Endodermal cell (in vitro differentiated cells): ENCODE measurements at regions not wholly inside any gene's neighbourhood (a gene's known extent, or its start where the extent isn't known, plus 50 kb on each side); places are given as distances from the start of the nearest gene placed in this dataset.

Experiments used
- DNase-seq: peaks from one replicate; pipeline ENCODE4 v3.0.0-alpha.2; 2017
- H3K27ac ChIP-seq: 2 replicates; pipeline ENCODE4 v1.5.1; 2013; ENCODE audit warnings: mild to moderate bottlenecking, low read depth, low read length, moderate library complexity
- H3K27me3 ChIP-seq: 2 replicates; pipeline ENCODE4 v1.6.1; 2013; ENCODE audit warnings: mild to moderate bottlenecking, low read length, moderate library complexity; ENCODE audit not compliant: insufficient read depth, control insufficient read depth, poor library complexity, severe bottlenecking
- H3K36me3 ChIP-seq: 2 replicates; pipeline ENCODE4 v1.7.0; 2013; ENCODE audit warnings: mild to moderate bottlenecking, low read length, moderate library complexity; ENCODE audit not compliant: control insufficient read depth, insufficient read depth
- H3K4me1 ChIP-seq: one replicate; pipeline ENCODE4 v1.7.0; 2013; ENCODE audit warnings: low read length; ENCODE audit not compliant: control insufficient read depth, insufficient read depth
- H3K4me3 ChIP-seq: 2 replicates; pipeline ENCODE4 v1.5.1; 2013; ENCODE audit warnings: mild to moderate bottlenecking, low read length, moderate library complexity
- H3K9ac ChIP-seq: 2 replicates; pipeline ENCODE4 v1.6.1; 2013; ENCODE audit warnings: mild to moderate bottlenecking, low read length, moderate library complexity; ENCODE audit not compliant: poor library complexity, severe bottlenecking; ENCODE audit errors: extremely low read depth
- H3K9me3 ChIP-seq: 2 replicates; pipeline ENCODE4 v1.6.1; 2013; ENCODE audit warnings: mild to moderate bottlenecking, low read length, moderate library complexity; ENCODE audit not compliant: control insufficient read depth
- H3K27ac Mint-ChIP-seq: 2 replicates; pipeline ENCODE4 v1.8.0; 2020; ENCODE audit warnings: mixed read lengths
- H3K27me3 Mint-ChIP-seq: 2 replicates; pipeline ENCODE4 v1.8.0; 2021; ENCODE audit warnings: mild to moderate bottlenecking, mixed read lengths; ENCODE audit not compliant: insufficient read depth
- H3K36me3 Mint-ChIP-seq: 2 replicates; pipeline ENCODE4 v1.8.0; 2020; ENCODE audit warnings: low read depth, mixed read lengths
- H3K4me1 Mint-ChIP-seq: 2 replicates; pipeline ENCODE4 v1.8.0; 2020; ENCODE audit warnings: mixed read lengths
- H3K4me3 Mint-ChIP-seq: 2 replicates; pipeline ENCODE4 v1.8.0; 2020; ENCODE audit warnings: mild to moderate bottlenecking, moderate library complexity, mixed read lengths
- H3K9me3 Mint-ChIP-seq: 2 replicates; pipeline ENCODE4 v1.8.0; 2020; ENCODE audit warnings: mild to moderate bottlenecking, mixed read lengths
- WGBS, 2 experiments: methylation state at CpG; one replicate each; pipeline versions ENCODE4 v1.1.5 to v1.1.7; 2013; ENCODE audit warnings: missing lambda C conversion rate in 2 of 2, mixed read lengths in 1 of 2; ENCODE audit not compliant: insufficient coverage in 1 of 2, insufficient read length in 1 of 2; 5-methylcytosine and 5-hydroxymethylcytosine counted together
- TF ChIP-seq, protein P1 (sequence below): fragments of 200-600 bp; sonication (generic); conservative IDR thresholded peaks from 2 replicates; pipeline ENCODE4 v1.5.0; 2021; ENCODE audit warnings: antibody characterized with exemption, mild to moderate bottlenecking

DNA sequence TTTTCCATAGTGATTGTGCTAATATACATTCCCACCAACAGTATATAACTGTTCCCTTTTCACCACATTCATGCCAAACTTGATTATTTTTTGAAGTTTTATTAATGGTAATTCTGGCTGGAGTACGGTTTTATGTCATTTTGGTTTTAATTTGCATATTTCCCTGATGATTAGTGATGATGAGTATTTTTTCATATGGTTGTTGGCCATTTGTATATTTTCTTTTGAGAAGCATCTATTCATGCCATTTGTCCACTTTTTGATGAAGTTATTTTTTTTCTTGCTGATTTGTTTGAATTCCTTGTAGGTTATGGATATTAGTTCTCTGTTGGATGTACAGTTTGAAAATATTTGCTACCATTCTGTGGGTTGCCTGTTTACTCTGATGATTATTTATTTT lies 484.4 kb upstream of the SPRY2 start:
- no peak for DNase-seq
- H3K4me1 Mint-ChIP-seq = no peaks in the 10 kb centered on the region
- WGBS, 2 experiments = 95% methylated on average over 1 of the region's 1 CpG; no CpG with 5 or more reads in 1 of the 2 experiments
- H3K27ac Mint-ChIP-seq = no peak overlapping the region
- Histone ChIP-seq H3K27me3 (no peaks in the 10 kb centered on the region), H3K36me3 (no peaks in the 10 kb centered on the region), H3K27ac (no peak overlapping the region), H3K4me3 (no peak overlapping the region), H3K4me1 (no peaks in the 10 kb centered on the region), H3K9me3 (peaks cover 21% of the 10 kb centered on the region), H3K9ac (no peak overlapping the region)
- H3K9me3 Mint-ChIP-seq = peaks cover 35% of the 10 kb centered on the region
- no peak overlapping the region for H3K4me3 Mint-ChIP-seq
- no peaks in the 10 kb centered on the region for H3K36me3 Mint-ChIP-seq
- TF ChIP-seq, protein P1, sequence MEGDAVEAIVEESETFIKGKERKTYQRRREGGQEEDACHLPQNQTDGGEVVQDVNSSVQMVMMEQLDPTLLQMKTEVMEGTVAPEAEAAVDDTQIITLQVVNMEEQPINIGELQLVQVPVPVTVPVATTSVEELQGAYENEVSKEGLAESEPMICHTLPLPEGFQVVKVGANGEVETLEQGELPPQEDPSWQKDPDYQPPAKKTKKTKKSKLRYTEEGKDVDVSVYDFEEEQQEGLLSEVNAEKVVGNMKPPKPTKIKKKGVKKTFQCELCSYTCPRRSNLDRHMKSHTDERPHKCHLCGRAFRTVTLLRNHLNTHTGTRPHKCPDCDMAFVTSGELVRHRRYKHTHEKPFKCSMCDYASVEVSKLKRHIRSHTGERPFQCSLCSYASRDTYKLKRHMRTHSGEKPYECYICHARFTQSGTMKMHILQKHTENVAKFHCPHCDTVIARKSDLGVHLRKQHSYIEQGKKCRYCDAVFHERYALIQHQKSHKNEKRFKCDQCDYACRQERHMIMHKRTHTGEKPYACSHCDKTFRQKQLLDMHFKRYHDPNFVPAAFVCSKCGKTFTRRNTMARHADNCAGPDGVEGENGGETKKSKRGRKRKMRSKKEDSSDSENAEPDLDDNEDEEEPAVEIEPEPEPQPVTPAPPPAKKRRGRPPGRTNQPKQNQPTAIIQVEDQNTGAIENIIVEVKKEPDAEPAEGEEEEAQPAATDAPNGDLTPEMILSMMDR = no peak
- no peaks in the 10 kb centered on the region for H3K27me3 Mint-ChIP-seq

DNA sequence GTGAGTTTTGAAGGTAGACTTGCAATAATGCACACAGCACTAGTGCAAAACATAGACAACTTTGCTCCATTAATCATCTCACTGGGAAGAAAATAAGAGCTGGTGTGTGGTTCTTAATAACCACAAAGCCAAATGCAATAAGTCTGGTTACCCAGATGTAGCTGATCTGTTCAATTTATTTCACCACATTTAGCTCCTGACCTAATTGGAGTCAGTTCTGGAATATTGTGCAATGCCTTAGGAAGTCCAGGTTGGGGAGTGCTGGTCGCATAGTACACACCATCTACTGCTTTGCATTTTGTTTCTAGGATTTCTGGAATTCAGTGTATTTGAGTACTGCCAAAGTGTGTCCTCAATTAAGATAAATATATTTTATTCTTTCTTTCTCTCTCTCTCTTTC lies 483.3 kb upstream of the SPRY2 start:
- no peaks in the 10 kb centered on the region for H3K27me3 ChIP-seq
- 70% methylated on average over 1 of the region's 1 CpG; no CpG with 5 or more reads in 1 of the 2 experiments for WGBS, 2 experiments
- DNase-seq = no peak
- TF ChIP-seq, protein P1 = no peak
- H3K9me3 ChIP-seq = peaks cover 19% of the 10 kb centered on the region
- no peaks in the 10 kb centered on the region for H3K27me3 Mint-ChIP-seq
- H3K4me1 Mint-ChIP-seq = no peaks in the 10 kb centered on the region
- no peak overlapping the region for H3K9ac ChIP-seq
- H3K4me1 ChIP-seq = no peaks in the 10 kb centered on the region
- H3K4me3 ChIP-seq = no peak overlapping the region
- no peaks in the 10 kb centered on the region for H3K36me3 ChIP-seq
- no peak overlapping the region for H3K27ac ChIP-seq
- no peak overlapping the region for H3K4me3 Mint-ChIP-seq
- no peaks in the 10 kb centered on the region for H3K36me3 Mint-ChIP-seq
- no peak overlapping the region for H3K27ac Mint-ChIP-seq
- peaks cover 35% of the 10 kb centered on the region for H3K9me3 Mint-ChIP-seq

DNA sequence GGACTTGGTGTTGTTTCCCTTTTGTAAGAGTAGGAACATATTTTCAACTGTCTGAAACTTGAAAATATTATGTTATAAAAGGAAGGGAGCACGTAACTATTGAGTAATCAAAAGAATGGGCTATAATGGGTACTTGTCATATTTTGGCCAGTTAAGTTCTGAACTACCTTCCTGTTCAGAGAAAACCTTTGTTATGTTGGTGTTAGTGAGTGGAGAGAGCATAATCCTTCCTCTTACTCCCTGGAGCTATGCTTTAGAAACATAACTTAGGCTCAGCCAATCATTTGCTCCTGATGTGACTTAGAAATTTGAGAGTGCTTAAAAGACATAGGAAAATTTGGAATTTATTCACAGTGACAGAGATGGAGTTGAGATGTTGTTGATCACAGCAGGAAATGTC lies 482.5 kb upstream of the SPRY2 start:
- no peak overlapping the region for H3K4me3 ChIP-seq
- no peaks in the 10 kb centered on the region for H3K4me1 ChIP-seq
- 97% methylated on average over 1 of the region's 1 CpG; no CpG with 5 or more reads in 1 of the 2 experiments for WGBS, 2 experiments
- H3K4me3 Mint-ChIP-seq = no peak overlapping the region
- peaks cover 12% of the 10 kb centered on the region for H3K9me3 ChIP-seq
- no peaks in the 10 kb centered on the region for H3K4me1 Mint-ChIP-seq
- H3K9ac ChIP-seq = no peak overlapping the region
- H3K27me3 ChIP-seq = no peaks in the 10 kb centered on the region
- H3K27ac Mint-ChIP-seq = no peak overlapping the region
- no peak overlapping the region for H3K27ac ChIP-seq
- DNase-seq = no peak
- TF ChIP-seq, protein P1 = no peak
- no peaks in the 10 kb centered on the region for H3K36me3 ChIP-seq
- H3K36me3 Mint-ChIP-seq = no peaks in the 10 kb centered on the region
- H3K9me3 Mint-ChIP-seq = peaks cover 32% of the 10 kb centered on the region
- H3K27me3 Mint-ChIP-seq = no peaks in the 10 kb centered on the region
